ENCODE measurements at regions not wholly inside any gene's neighbourhood (a gene's known extent, or its start where the extent isn't known, plus 50 kb on each side); places are given as distances from the start of the nearest gene placed in this dataset.

GRCh38 chr13:78228211-78228610, 309.6 kb upstream of the EDNRB start:
- no peak for DNase-seq (ENCODE audit: low read depth in 2 of 2)

GRCh38 chr13:78227709-78228108, 309.1 kb upstream of the EDNRB start:
- DNase-seq (ENCODE audit: low read depth in 2 of 2), result no peak

- no peak for DNase-seq (ENCODE audit: low read depth in 2 of 2)
Measured at GRCh38 chr13:78215458-78216108, 297.0 kb upstream of the EDNRB start.

GRCh38 chr13:78201411-78201810, 282.8 kb upstream of the EDNRB start:
- no peak for DNase-seq (ENCODE audit: low read depth in 2 of 2)

DNA sequence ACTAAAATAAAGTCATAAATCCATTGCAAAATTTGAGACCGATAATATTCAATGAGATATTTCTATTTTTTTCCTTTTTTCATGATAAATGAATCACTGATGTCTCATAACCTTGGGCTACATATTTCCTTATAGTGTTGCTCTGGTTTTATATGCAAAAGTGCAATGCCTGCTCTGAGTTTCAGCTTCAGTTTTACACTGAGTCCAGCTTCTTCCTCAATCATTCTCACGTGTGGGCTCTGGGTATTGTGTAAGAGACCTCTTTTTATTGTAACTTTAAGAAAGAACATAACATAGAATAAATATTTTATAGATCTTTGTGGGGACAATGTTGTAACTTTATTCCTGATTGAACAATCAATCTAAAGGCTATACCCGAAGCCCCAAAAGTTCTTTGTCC, 280.2 kb upstream of the EDNRB start:
- no peak for DNase-seq (ENCODE audit: low read depth in 2 of 2)

- no peak for DNase-seq (ENCODE audit: low read depth in 2 of 2)
Measured at GRCh38 chr13:78198419-78198818, 279.8 kb upstream of the EDNRB start.

GRCh38 chr13:78197231-78197630, 278.6 kb upstream of the EDNRB start:
- no peak for DNase-seq (ENCODE audit: low read depth in 2 of 2)

- no peak for DNase-seq (ENCODE audit: low read depth in 2 of 2)
Measured at GRCh38 chr13:78194904-78195639, 276.4 kb upstream of the EDNRB start.

- DNase-seq (ENCODE audit: low read depth in 2 of 2), result no peak
Measured at GRCh38 chr13:78193846-78194245, 275.2 kb upstream of the EDNRB start.

GRCh38 chr13:78192716-78193115, 274.1 kb upstream of the EDNRB start:
- no peak for DNase-seq (ENCODE audit: low read depth in 2 of 2)

DNA sequence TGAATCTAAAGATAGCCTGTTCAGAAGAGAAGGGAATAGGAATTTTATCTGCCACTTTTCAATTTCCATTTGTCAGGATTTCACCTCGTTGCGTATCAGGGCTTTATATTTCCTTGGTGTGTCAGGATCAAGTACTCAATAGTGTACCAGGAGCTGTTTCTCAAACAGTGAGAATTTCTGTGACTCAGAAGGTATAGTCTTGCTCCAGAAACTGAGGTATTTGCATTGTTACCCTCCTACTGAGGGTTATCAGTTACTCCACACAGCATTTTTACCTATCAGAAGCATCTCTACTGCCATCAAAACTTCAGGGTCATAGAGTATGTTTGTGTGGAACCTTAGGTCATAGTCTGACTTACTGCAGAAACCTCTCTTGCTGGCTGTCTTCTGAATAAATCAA, 271.7 kb upstream of the EDNRB start:
- DNase-seq (ENCODE audit: low read depth in 2 of 2), result no peak

GRCh38 chr13:78187781-78188180, 269.1 kb upstream of the EDNRB start:
- DNase-seq (ENCODE audit: low read depth in 2 of 2), result no peak

DNA sequence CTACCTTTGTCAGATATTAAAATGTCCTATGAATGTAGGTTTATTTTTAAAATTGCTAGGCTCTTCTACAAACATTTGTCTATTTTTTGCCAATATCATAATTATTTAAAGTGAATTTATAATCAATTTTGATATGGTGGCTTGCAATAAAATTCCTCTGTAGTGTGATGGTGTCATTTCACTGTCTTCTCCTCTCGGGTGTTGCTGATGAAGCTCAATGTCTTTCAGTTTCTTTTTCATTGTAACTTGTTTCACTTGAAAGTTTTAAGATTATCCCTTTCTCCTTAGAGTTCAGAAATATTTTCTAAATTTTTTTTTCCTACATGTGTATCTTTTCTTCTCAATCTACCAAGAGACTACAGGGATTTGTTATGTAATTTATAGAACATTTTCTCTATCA, 267.1 kb upstream of the EDNRB start:
- DNase-seq (ENCODE audit: low read depth in 2 of 2), result no peak

- no peak for DNase-seq (ENCODE audit: low read depth in 2 of 2)
Measured at GRCh38 chr13:78183732-78184131, 265.1 kb upstream of the EDNRB start.

- no peak for DNase-seq (ENCODE audit: low read depth in 2 of 2)
Measured at GRCh38 chr13:78182813-78183212, 264.2 kb upstream of the EDNRB start.

DNA sequence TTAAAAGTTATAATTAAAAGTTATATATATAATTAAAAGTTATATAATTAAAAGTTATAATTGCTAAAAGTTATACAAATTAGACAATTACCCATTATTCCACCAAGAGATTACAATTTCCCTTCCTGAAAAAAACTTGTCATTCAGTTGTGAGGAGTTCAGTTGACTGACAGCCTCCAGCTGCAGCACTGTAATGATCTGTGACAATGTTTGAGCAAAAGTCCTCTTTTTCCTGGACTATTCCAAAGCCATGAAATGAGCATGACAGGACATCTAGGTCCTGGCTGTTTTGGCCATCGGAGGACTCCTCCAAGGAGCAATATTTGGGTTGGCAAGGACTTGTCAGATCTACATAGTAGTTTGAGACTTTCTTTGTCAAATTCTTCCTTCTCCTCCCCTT, 258.7 kb upstream of the EDNRB start:
- no peak for DNase-seq (ENCODE audit: low read depth in 2 of 2)

- DNase-seq (ENCODE audit: low read depth in 2 of 2), result no peak
Measured at GRCh38 chr13:78176880-78177279, 258.2 kb upstream of the EDNRB start.

- no peak for DNase-seq (ENCODE audit: low read depth in 2 of 2)
Measured at GRCh38 chr13:78169386-78169785, 250.8 kb upstream of the EDNRB start.

- no peak for DNase-seq (ENCODE audit: low read depth in 2 of 2)
Measured at GRCh38 chr13:78168981-78169380, 250.3 kb upstream of the EDNRB start.

GRCh38 chr13:78161266-78161665, 242.6 kb upstream of the EDNRB start:
- no peak for DNase-seq (ENCODE audit: low read depth in 2 of 2)

DNA sequence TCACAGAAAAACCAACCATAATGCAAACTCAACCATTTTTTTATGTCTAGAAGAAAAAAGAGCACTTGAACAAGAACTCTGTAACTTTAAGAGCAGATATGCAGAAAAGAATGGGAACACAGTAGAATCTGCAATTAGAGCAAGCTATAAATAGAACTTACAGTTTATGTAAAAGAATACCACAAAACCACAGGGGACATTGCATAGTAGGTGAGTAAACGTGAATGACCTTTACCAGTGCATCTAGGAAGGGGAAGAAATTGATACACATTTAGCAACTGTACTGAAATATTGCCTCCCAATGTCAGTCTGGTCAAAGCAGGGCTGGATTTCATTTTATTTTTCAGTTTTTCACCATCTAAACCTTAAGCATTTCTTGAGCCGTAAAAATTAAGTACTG, 242.2 kb upstream of the EDNRB start:
- no peak for DNase-seq (ENCODE audit: low read depth in 2 of 2)

DNA sequence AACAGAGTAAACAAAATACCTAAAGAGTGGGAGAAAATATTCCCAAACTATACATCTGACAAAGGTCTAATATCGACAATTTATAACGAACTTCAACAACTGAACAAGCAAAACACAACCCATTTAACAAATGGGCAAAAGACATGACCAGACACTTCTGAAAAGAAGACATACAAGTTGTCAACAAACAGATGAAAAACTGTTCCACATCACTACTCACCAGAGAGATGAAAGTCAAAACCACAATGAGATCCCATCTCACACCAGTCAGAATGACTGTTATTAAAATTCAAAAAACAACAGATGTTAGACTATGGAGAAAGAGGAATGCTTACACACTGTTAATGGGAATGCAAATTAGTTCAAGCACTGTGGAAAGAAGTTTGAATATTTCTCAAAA, 233.8 kb upstream of the EDNRB start:
- DNase-seq (ENCODE audit: low read depth in 2 of 2), result no peak

DNA sequence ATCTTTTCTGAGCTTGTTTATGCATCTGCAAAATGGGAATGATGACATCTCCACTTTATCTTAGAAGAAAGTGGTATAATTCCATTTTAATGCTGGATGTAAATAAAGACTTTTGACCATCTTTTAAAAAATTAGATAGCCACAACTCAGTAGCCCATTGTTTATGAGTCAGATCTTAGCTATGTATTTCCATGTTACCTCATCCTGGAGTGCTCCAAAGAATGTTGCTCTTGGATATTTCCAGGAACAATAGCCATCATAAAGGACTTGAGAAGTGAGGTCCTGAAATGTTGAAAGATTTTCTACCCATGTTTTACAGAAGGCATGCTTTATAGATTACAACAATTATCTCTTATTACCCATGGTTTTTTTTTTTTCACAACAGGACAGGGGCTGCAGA, 229.3 kb upstream of the EDNRB start:
- DNase-seq (ENCODE audit: low read depth in 2 of 2), result no peak

DNA sequence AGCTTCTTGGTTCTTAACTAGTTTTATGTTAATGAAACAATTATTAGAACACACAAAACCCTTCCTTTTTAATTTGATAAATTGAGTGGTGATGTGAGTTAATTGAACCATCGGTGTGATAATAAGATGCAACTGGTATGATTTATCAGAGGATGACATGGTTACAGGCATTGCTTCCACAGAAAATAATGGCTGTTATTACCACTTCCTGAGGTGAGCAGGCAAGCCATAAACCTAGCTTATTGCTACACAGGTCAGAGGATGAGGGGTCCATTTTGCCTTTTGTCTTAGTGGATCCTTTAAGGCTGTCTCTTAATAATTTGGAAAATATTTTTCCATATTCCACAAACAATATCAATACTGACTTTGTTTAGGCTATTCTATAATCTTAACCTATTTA, 226.6 kb upstream of the EDNRB start:
- DNase-seq (ENCODE audit: low read depth in 2 of 2), result no peak
